A673 (cell line): ENCODE measurements at regions not wholly inside any gene's neighbourhood (a gene's known extent, or its start where the extent isn't known, plus 50 kb on each side); places are given as distances from the start of the nearest gene placed in this dataset.

Experiments
- CTCF ChIP-seq: fragments of 300-800, 200-600 bp; sonication (generic); conservative IDR thresholded peaks from 2 replicates; pipeline ENCODE4 v1.5.1; 2017; ENCODE audit warnings: low read depth, mild to moderate bottlenecking, antibody characterized with exemption, low read length, moderate library complexity, mixed read lengths
- EZH2 ChIP-seq: fragments of 200-600 bp; sonication (generic); IDR thresholded peaks from 2 replicates; pipeline ENCODE4 v1.6.1; 2017; ENCODE audit warnings: borderline replicate concordance, low read depth, mild to moderate bottlenecking, mixed read lengths, antibody characterized with exemption, low read length; ENCODE audit not compliant: poor library complexity, severe bottlenecking

DNA sequence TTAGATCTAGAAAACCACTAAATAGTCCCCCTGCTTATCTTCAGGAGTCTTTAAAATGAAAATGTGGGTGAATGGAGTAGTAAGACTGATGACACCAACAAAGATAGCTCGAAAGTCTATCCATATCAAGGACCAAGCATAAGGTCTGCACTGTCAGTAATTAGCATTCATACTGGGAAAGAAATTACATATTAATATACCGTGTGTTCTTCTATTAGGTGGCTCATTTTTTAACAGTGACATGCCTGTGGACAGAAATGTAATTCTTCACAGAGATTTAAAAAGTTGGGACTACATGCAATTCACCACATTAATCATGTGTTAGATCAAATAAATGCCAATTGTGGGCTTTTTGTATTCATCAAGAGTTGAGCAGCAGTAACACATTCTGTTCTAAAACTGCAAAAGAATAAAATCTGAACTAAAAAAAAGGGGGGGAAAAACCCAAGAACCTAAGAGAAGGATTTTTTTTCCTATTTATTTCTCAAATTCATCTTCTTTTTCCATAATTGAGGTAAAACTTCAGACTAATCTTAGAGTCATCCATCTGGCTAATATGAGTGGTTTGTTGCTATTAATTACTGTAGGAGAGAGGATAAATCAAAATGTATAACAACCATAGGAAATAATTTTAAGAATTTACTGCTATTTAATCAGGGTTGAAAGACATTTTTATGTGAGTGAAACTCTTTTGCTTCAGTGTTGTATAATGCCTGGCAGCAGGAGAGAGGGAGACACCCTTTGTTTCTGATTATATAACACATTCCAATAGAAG lies 386.7 kb upstream of the IGFBP7 start:
- no peak for TF ChIP-seq CTCF
- no peak for TF ChIP-seq EZH2
